A549 (cell line): ENCODE measurements at regions not wholly inside any gene's neighbourhood (a gene's known extent, or its start where the extent isn't known, plus 50 kb on each side); places are given as distances from the start of the nearest gene placed in this dataset.

Experiments
- BHLHE40 ChIP-seq: IDR thresholded peaks from 2 replicates; pipeline ENCODE4 v1.6.1; 2012; ENCODE audit warnings: low read depth, low read length, inconsistent platforms
- CBX8 ChIP-seq: fragments of 200-600 bp; sonication (generic); IDR thresholded peaks from 2 replicates; pipeline ENCODE4 v1.6.1; 2016
- CHD2 ChIP-seq: fragments of 150-350 bp; IDR thresholded peaks from 2 replicates; pipeline ENCODE4 v1.6.1; 2014; ENCODE audit warnings: low read length; ENCODE audit not compliant: partially characterized antibody
- EP300 ChIP-seq, 2 experiments: fragments of >200 bp; sonication (Bioruptor Twin); formaldehyde crosslinking; IDR thresholded peaks; 2 replicates in 1 of 2; 3 replicates in 1 of 2; pipeline ENCODE4 v1.6.1; 2016 to 2017
- MAFK ChIP-seq: fragments of 450-650 bp; IDR thresholded peaks from 2 replicates; pipeline ENCODE4 v1.6.1; 2014; ENCODE audit not compliant: partially characterized antibody
- MAZ ChIP-seq: fragments of 150-350 bp; IDR thresholded peaks from 2 replicates; pipeline ENCODE4 v1.6.1; 2014; ENCODE audit warnings: antibody characterized with exemption, low read depth, low read length, borderline replicate concordance
- POLR2A ChIP-seq: IDR thresholded peaks from 2 replicates; pipeline ENCODE4 v1.6.1; 2012; ENCODE audit warnings: mild to moderate bottlenecking, low read length
- SREBF2 ChIP-seq: fragments of 450-650 bp; IDR thresholded peaks from 2 replicates; pipeline ENCODE4 v1.6.1; 2014; ENCODE audit warnings: mild to moderate bottlenecking, moderate library complexity
- ZFP36 ChIP-seq: fragments of 450-650 bp; IDR thresholded peaks from 2 replicates; pipeline ENCODE4 v1.6.1; 2014; ENCODE audit warnings: borderline replicate concordance; ENCODE audit not compliant: partially characterized antibody
- ZNF302 ChIP-seq: fragments of 250-450 bp; sonication (Bioruptor Pico); IDR thresholded peaks from 2 replicates; pipeline ENCODE4 v1.9.0; 2021; ENCODE audit warnings: inconsistent platforms, mild to moderate bottlenecking, moderate library complexity
- ZSCAN20 ChIP-seq: fragments of 250-450 bp; sonication (Bioruptor Pico); IDR thresholded peaks from 2 replicates; pipeline ENCODE4 v1.8.0; 2022; ENCODE audit warnings: mild to moderate bottlenecking, moderate library complexity
- TF ChIP-seq, protein P1 (sequence below): fragments of >200 bp; sonication (Bioruptor Twin); formaldehyde crosslinking; IDR thresholded peaks from 3 replicates; pipeline ENCODE4 v1.5.1; 2016
- TF ChIP-seq, protein P2 (sequence below): fragments of 250-450 bp; sonication (Bioruptor Pico); IDR thresholded peaks from 2 replicates; pipeline ENCODE4 v1.5.0; 2021; ENCODE audit warnings: mild to moderate bottlenecking, moderate library complexity, borderline replicate concordance
- TF ChIP-seq, protein P3 (sequence below): fragments of 450-650 bp; IDR thresholded peaks from 2 replicates; pipeline ENCODE4 v1.6.1; 2014; ENCODE audit warnings: antibody characterized with exemption

DNA sequence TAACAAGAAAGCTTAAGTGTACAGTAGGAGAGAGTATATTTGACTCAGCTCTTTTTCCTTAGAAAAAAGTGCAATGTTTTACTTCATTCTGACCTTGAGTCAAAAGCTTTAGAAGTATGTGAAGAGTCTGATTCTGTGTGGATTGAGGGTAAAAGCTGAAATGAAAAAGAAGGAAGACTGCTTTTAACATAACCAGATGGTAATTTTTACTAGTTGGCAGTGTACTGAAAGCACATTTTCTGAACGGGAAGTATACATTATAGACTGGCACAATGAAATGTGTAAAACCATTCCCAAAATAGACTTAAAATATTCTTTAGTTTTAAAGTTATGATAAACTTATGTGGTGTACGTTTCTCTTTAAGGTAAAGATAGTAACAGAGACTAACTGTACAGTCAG, 197.8 kb upstream of the ZNF717 start:
- TF ChIP-seq ZSCAN20 (CRISPR knock-in tag), result no peak
- TF ChIP-seq EP300 (IDR thresholded peaks at IDR 0.05), result no peak
- TF ChIP-seq, protein P1, sequence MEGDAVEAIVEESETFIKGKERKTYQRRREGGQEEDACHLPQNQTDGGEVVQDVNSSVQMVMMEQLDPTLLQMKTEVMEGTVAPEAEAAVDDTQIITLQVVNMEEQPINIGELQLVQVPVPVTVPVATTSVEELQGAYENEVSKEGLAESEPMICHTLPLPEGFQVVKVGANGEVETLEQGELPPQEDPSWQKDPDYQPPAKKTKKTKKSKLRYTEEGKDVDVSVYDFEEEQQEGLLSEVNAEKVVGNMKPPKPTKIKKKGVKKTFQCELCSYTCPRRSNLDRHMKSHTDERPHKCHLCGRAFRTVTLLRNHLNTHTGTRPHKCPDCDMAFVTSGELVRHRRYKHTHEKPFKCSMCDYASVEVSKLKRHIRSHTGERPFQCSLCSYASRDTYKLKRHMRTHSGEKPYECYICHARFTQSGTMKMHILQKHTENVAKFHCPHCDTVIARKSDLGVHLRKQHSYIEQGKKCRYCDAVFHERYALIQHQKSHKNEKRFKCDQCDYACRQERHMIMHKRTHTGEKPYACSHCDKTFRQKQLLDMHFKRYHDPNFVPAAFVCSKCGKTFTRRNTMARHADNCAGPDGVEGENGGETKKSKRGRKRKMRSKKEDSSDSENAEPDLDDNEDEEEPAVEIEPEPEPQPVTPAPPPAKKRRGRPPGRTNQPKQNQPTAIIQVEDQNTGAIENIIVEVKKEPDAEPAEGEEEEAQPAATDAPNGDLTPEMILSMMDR, result no peak
- no peak for TF ChIP-seq MAFK
- TF ChIP-seq POLR2A, result no peak
- TF ChIP-seq, protein P2, sequence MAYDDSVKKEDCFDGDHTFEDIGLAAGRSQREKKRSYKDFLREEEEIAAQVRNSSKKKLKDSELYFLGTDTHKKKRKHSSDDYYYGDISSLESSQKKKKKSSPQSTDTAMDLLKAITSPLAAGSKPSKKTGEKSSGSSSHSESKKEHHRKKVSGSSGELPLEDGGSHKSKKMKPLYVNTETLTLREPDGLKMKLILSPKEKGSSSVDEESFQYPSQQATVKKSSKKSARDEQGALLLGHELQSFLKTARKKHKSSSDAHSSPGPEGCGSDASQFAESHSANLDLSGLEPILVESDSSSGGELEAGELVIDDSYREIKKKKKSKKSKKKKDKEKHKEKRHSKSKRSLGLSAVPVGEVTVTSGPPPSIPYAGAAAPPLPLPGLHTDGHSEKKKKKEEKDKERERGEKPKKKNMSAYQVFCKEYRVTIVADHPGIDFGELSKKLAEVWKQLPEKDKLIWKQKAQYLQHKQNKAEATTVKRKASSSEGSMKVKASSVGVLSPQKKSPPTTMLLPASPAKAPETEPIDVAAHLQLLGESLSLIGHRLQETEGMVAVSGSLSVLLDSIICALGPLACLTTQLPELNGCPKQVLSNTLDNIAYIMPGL, result no peak
- TF ChIP-seq CBX8, result no peak
- no peak for TF ChIP-seq SREBF2
- no peak for TF ChIP-seq CHD2
- no peak for TF ChIP-seq BHLHE40
- TF ChIP-seq ZNF302 (CRISPR knock-in tag), result no peak
- no peak for TF ChIP-seq MAZ
- TF ChIP-seq, protein P3, sequence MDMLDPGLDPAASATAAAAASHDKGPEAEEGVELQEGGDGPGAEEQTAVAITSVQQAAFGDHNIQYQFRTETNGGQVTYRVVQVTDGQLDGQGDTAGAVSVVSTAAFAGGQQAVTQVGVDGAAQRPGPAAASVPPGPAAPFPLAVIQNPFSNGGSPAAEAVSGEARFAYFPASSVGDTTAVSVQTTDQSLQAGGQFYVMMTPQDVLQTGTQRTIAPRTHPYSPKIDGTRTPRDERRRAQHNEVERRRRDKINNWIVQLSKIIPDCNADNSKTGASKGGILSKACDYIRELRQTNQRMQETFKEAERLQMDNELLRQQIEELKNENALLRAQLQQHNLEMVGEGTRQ, result no peak
- TF ChIP-seq ZFP36, result no peak
